ENCODE measurements at regions not wholly inside any gene's neighbourhood (a gene's known extent, or its start where the extent isn't known, plus 50 kb on each side); places are given as distances from the start of the nearest gene placed in this dataset.

- Histone ChIP-seq H3K4me2 (ENCODE audit: low read length) (no peak overlapping the region), H3K4me1 (ENCODE audit: control insufficient read depth in 1 of 2, insufficient read depth in 2 of 2, low read length in 2 of 2) (no peaks in the 10 kb centered on the region), H4K20me1 (ENCODE audit: insufficient read depth) (no peaks in the 10 kb centered on the region), H3K9ac (ENCODE audit: low read length) (no peak overlapping the region), H3K27me3 (ENCODE audit: insufficient read depth, low read length) (no peaks in the 10 kb centered on the region), H3K79me2 (ENCODE audit: insufficient read depth, low read length) (no peaks in the 10 kb centered on the region), H3K4me3 (replicated peaks in 1 of 2; ENCODE audit: low read depth in 1 of 2, low read length in 2 of 2) (no peak overlapping the region), H3K36me3 (ENCODE audit: control insufficient read depth in 1 of 2, insufficient read depth in 2 of 2, low read length in 2 of 2) (no peaks in the 10 kb centered on the region), H2AFZ (ENCODE audit: low read depth, low read length, poor library complexity, severe bottlenecking) (no peak overlapping the region), H3K27ac (ENCODE audit: low read depth, low read length) (no peak overlapping the region), H3K9me2 (ENCODE audit: insufficient read depth) (no peaks in the 10 kb centered on the region), H3K9me3 (ENCODE audit: control insufficient read depth in 1 of 2, insufficient read depth in 1 of 2, low read depth in 1 of 2, low read length in 2 of 2) (no peaks in the 10 kb centered on the region)
- ATAC-seq (no peak), DNase-seq (ENCODE audit: low read depth, low spot score) (no peak)
- ChIA-PET CTCF (no interaction called here), RAD21 (ENCODE audit: low non-redundant PET in 1 of 2, low total read pairs in 2 of 2, uncharacterized antibody in 2 of 2, unreplicated experiment in 2 of 2) (no interaction called here), POLR2A (no interaction called here)
- intact Hi-C loops (cut with micrococcal nuclease) = no loop called here
- TF ChIP-seq CEBPB (IDR thresholded peaks at IDR 0.05; ENCODE audit: low read depth) (no peak), SP1 (IDR thresholded peaks at IDR 0.05; ENCODE audit: low read depth) (no peak), ATF3 (IDR thresholded peaks at IDR 0.05) (no peak), ZNF274 (IDR thresholded peaks at IDR 0.05; ENCODE audit: low read depth, low read length) (no peak), EGR1 (IDR thresholded peaks at IDR 0.05; ENCODE audit: low read depth) (no peak)
- no TSS peak for BruUV-seq (replicated peaks)
These were observed 389.3 kb downstream of the KCNA4 start for GRCh38 chr11:29627541-29627940.

DNA sequence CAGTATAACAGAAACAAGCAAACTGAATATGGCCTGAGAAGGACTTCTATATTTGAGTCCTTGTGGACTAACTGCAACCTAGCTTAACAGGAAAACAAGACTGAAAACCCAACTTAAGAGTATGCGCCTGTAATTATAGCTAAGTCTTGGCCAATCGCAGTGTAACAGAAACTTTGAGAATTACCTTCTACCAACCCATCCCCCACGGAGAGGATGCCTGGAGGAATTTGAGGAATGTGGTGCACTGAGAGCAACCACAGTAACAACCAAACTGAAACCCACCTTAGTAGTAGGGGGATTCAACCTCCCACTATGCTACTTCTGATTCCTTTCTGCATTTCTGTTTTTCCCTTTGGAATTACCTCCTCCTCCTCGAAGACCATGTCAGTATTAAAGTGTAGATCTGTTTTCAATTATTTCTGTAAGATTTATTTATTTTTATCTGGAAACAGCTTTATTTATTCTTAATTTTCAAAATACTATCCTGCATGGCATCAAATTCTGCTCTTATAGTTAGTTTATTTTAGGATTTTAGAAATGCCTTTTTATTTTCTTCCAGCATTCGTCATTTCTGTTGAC, 393.6 kb downstream of the KCNA4 start:
- no peak for ATAC-seq
- Histone ChIP-seq H2AFZ (ENCODE audit: low read depth, low read length, poor library complexity, severe bottlenecking) (no peak overlapping the region), H3K9me2 (ENCODE audit: insufficient read depth) (no peaks in the 10 kb centered on the region), H4K20me1 (ENCODE audit: insufficient read depth) (no peaks in the 10 kb centered on the region; the same call in 1 of the 2 replicates), H3K4me3 (replicated peaks in 1 of 2; ENCODE audit: low read depth in 1 of 2, low read length in 2 of 2) (no peak overlapping the region), H3K79me2 (ENCODE audit: insufficient read depth, low read length) (no peaks in the 10 kb centered on the region), H3K36me3 (ENCODE audit: control insufficient read depth in 1 of 2, insufficient read depth in 2 of 2, low read length in 2 of 2) (no peaks in the 10 kb centered on the region), H3K27ac (ENCODE audit: low read depth, low read length) (no peak overlapping the region), H3K4me1 (ENCODE audit: control insufficient read depth in 1 of 2, insufficient read depth in 2 of 2, low read length in 2 of 2) (no peaks in the 10 kb centered on the region), H3K9me3 (ENCODE audit: control insufficient read depth in 1 of 2, insufficient read depth in 1 of 2, low read depth in 1 of 2, low read length in 2 of 2) (no peaks in the 10 kb centered on the region), H3K4me2 (ENCODE audit: low read length) (no peak overlapping the region), H3K27me3 (ENCODE audit: insufficient read depth, low read length) (no peaks in the 10 kb centered on the region), H3K9ac (ENCODE audit: low read length) (no peak overlapping the region)
- no TSS peak for BruUV-seq (replicated peaks)
- intact Hi-C loops (cut with micrococcal nuclease) = no loop called here
- CTCF ChIA-PET = no interaction called here
- RAD21 ChIA-PET (ENCODE audit: low non-redundant PET in 1 of 2, low total read pairs in 2 of 2, uncharacterized antibody in 2 of 2, unreplicated experiment in 2 of 2) = no interaction called here
- POLR2A ChIA-PET = no interaction called here
- no peak for DNase-seq (ENCODE audit: low read depth, low spot score)
- no peak for TF ChIP-seq ELF1 (IDR thresholded peaks at IDR 0.05; ENCODE audit: borderline replicate concordance, low read depth)
